Caco-2 (cell line): ENCODE measurements at regions not wholly inside any gene's neighbourhood (a gene's known extent, or its start where the extent isn't known, plus 50 kb on each side); places are given as distances from the start of the nearest gene placed in this dataset.

Experiments used
- BruUV-seq: library from RNA; stranded (reverse); fragments of 400-500 nt; replicated peaks from 2 replicates; lab custom pipeline; 2021; lab: Mats Ljungman, UMichigan
- CTCF ChIA-PET: fragments of 300-600 bp; sonication (Branson Sonifier 250); formaldehyde crosslinking; loops from one replicate; lab custom pipeline; 2022; ENCODE audit warnings: antibody characterized with exemption; lab: Charles Lee
- POLR2A ChIA-PET: fragments of 300-600 bp; sonication (Branson Sonifier 250); formaldehyde crosslinking; loops from one replicate; lab custom pipeline; 2022; ENCODE audit warnings: antibody characterized with exemption; lab: Charles Lee
- DNase-seq, 2 experiments: peaks; one replicate each; pipeline versions ENCODE4 v3.0.0 to v3.0.0-alpha.2; 2020 to 2022
- H3K27me3 ChIP-seq: replicated peaks from 2 replicates; pipeline ENCODE4 v1.6.0; 2011; ENCODE audit warnings: low read length; ENCODE audit not compliant: control insufficient read depth, insufficient read depth
- H3K36me3 ChIP-seq: 2 replicates; pipeline ENCODE4 v1.5.1; 2011; ENCODE audit warnings: low read length; ENCODE audit not compliant: control insufficient read depth, insufficient read depth
- H3K4me1 ChIP-seq: fragments of 250-450 bp; sonication (Bioruptor Pico); 2 replicates; pipeline ENCODE4 v1.5.1; 2020; ENCODE audit warnings: mild to moderate bottlenecking
- H3K4me3 ChIP-seq: 2 replicates; pipeline ENCODE4 v1.5.1; 2011; ENCODE audit warnings: low read depth, mild to moderate bottlenecking, control low read depth, low read length
- H3K9me3 ChIP-seq: fragments of 250-450 bp; sonication (Bioruptor Pico); 2 replicates; pipeline ENCODE4 v1.5.1; 2020; ENCODE audit warnings: mild to moderate bottlenecking, moderate library complexity
- H3K27ac Mint-ChIP-seq: one replicate; pipeline ENCODE4 v1.8.0; 2022; ENCODE audit warnings: mixed read lengths; ENCODE audit not compliant: unreplicated experiment
- H3K27me3 Mint-ChIP-seq: one replicate; pipeline ENCODE4 v1.8.0; 2022; ENCODE audit warnings: mixed read lengths; ENCODE audit not compliant: insufficient read depth, unreplicated experiment
- H3K36me3 Mint-ChIP-seq: one replicate; pipeline ENCODE4 v1.8.0; 2022; ENCODE audit warnings: mild to moderate bottlenecking, mixed read lengths; ENCODE audit not compliant: insufficient read depth, unreplicated experiment
- H3K4me1 Mint-ChIP-seq: one replicate; pipeline ENCODE4 v1.8.0; 2022; ENCODE audit warnings: low read depth, mixed read lengths; ENCODE audit not compliant: unreplicated experiment
- H3K4me3 Mint-ChIP-seq: one replicate; pipeline ENCODE4 v1.8.0; 2022; ENCODE audit warnings: mild to moderate bottlenecking, moderate library complexity, mixed read lengths; ENCODE audit not compliant: unreplicated experiment
- H3K9me3 Mint-ChIP-seq: one replicate; pipeline ENCODE4 v1.8.0; 2022; ENCODE audit warnings: mixed read lengths; ENCODE audit not compliant: unreplicated experiment
- CTCF ChIP-seq, 2 experiments: fragments of 200-600 bp in 1 of 2; IDR thresholded peaks; 1 replicate in 1 of 2; 2 replicates in 1 of 2; pipeline versions ENCODE4 v1.5.1 to v1.8.0; 2011 to 2022; ENCODE audit warnings: antibody characterized with exemption in 1 of 2, control low read depth in 1 of 2, inconsistent platforms in 1 of 2, low read depth in 1 of 2, low read length in 1 of 2, mild to moderate bottlenecking in 1 of 2, moderate library complexity in 1 of 2; ENCODE audit not compliant: insufficient read depth in 1 of 2, severe bottlenecking in 1 of 2, unreplicated experiment in 1 of 2
- intact Hi-C: fragments of 100-400 bp; cut with micrococcal nuclease; formaldehyde crosslinking; loops from one replicate; pipeline ENCODE4 v1.10.0; 2022; ENCODE audit not compliant: unreplicated experiment

GRCh38 chr17:71578446-71578845, 542.4 kb upstream of the SOX9 start:
- H3K27me3 Mint-ChIP-seq, result no peaks in the 10 kb centered on the region
- no peaks in the 10 kb centered on the region for H3K36me3 Mint-ChIP-seq
- no TSS peak for BruUV-seq
- intact Hi-C loops, result no loop called here
- DNase-seq, result no peak
- Histone ChIP-seq H3K4me3 (no peak overlapping the region), H3K36me3 (no peaks in the 10 kb centered on the region), H3K27me3 (no peaks in the 10 kb centered on the region), H3K9me3 (no peaks in the 10 kb centered on the region), H3K4me1 (no peaks in the 10 kb centered on the region)
- ChIA-PET POLR2A (no interaction called here), CTCF (no interaction called here)
- no peak for TF ChIP-seq CTCF (IDR thresholded peaks at IDR 0.05; ENCODE audit: insufficient read depth in 1 of 2, low read depth in 1 of 2, low read length in 1 of 2, severe bottlenecking in 1 of 2, unreplicated experiment in 1 of 2)
- H3K27ac Mint-ChIP-seq, result no peak overlapping the region
- H3K4me3 Mint-ChIP-seq, result no peak overlapping the region
- peaks cover 25% of the 10 kb centered on the region for H3K9me3 Mint-ChIP-seq
- no peaks in the 10 kb centered on the region for H3K4me1 Mint-ChIP-seq

DNA sequence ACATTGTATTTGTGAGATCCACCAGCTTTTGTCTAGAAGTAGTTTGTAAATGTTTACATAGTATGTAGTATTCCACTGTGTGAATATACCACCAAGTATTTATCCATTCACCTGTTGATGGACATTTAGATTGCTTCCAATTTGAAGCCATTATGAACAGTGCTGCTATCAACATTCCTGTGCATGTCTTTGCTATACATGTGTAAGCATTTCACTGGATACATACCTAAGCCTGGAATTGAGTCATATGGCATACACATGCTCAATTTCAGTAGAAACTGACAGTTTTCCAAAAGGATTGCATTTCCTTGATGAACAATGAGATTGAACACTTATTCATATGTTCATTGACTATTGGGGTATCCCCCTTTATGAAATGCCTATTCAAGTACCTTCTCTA, 540.6 kb upstream of the SOX9 start:
- no peak for TF ChIP-seq CTCF (IDR thresholded peaks at IDR 0.05; ENCODE audit: insufficient read depth in 1 of 2, low read depth in 1 of 2, low read length in 1 of 2, severe bottlenecking in 1 of 2, unreplicated experiment in 1 of 2)
- no TSS peak for BruUV-seq
- Histone ChIP-seq H3K36me3 (no peaks in the 10 kb centered on the region), H3K9me3 (no peaks in the 10 kb centered on the region), H3K4me3 (no peak overlapping the region), H3K4me1 (no peaks in the 10 kb centered on the region), H3K27me3 (no peaks in the 10 kb centered on the region)
- ChIA-PET CTCF (no interaction called here), POLR2A (no interaction called here)
- H3K9me3 Mint-ChIP-seq, result peaks cover 34% of the 10 kb centered on the region
- intact Hi-C loops, result no loop called here
- H3K4me3 Mint-ChIP-seq, result no peak overlapping the region
- no peak overlapping the region for H3K27ac Mint-ChIP-seq
- no peak for DNase-seq
- no peaks in the 10 kb centered on the region for H3K27me3 Mint-ChIP-seq
- H3K36me3 Mint-ChIP-seq, result no peaks in the 10 kb centered on the region
- H3K4me1 Mint-ChIP-seq, result no peaks in the 10 kb centered on the region

GRCh38 chr17:71585540-71585939, 535.3 kb upstream of the SOX9 start:
- Mint-ChIP-seq H3K27me3 (no peaks in the 10 kb centered on the region), H3K27ac (no peak overlapping the region), H3K4me3 (no peak overlapping the region), H3K36me3 (no peaks in the 10 kb centered on the region), H3K9me3 (peaks cover 9% of the 10 kb centered on the region), H3K4me1 (no peaks in the 10 kb centered on the region)
- Histone ChIP-seq H3K9me3 (no peaks in the 10 kb centered on the region), H3K4me1 (no peaks in the 10 kb centered on the region), H3K27me3 (no peaks in the 10 kb centered on the region), H3K4me3 (no peak overlapping the region), H3K36me3 (no peaks in the 10 kb centered on the region)
- ChIA-PET CTCF (no interaction called here), POLR2A (no interaction called here)
- intact Hi-C loops, result no loop called here
- TF ChIP-seq CTCF (IDR thresholded peaks at IDR 0.05; ENCODE audit: insufficient read depth in 1 of 2, low read depth in 1 of 2, low read length in 1 of 2, severe bottlenecking in 1 of 2, unreplicated experiment in 1 of 2), result no peak
- no TSS peak for BruUV-seq
- no peak for DNase-seq
